ENCODE measurements at regions not wholly inside any gene's neighbourhood (a gene's known extent, or its start where the extent isn't known, plus 50 kb on each side); places are given as distances from the start of the nearest gene placed in this dataset.
"Not testable (repeated sequence)": the region's sequence is repeated elsewhere in the genome, so short reads cannot be mapped to it uniquely, and the experiment has no call there.

DNA sequence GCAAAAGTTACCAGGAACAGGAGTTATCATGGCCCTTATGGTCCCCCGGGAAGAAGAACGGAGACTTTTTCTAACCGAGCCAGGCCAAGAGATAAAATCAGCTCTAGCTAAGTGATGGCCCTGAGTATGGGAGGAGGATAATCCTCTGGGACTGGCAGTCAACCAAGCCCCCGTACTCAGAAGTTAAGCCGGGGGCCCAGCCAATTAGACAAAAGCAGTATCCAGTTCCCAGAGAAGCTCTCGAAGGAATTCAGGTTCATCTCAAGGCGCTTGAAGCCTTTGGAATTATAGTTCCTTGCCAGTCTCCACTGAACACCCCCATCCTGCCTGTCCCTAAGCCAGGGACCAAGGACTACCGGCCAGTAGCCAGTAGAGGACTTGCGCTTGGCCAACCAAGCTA is 365.3 kb upstream of the TCF4 start:
- ChIA-PET CTCF (no interaction called here), POLR2A (no interaction called here)
- Histone ChIP-seq H3K4me3 (ENCODE audit: low read depth, low read length) (no peak overlapping the region), H3K27me3 (replicated peaks; ENCODE audit: control insufficient read depth, insufficient read depth, low read length) (no peaks in the 10 kb centered on the region), H3K9me3 (no peaks in the 10 kb centered on the region), H3K4me1 (no peaks in the 10 kb centered on the region), H3K36me3 (ENCODE audit: control insufficient read depth, insufficient read depth, low read length) (no peaks in the 10 kb centered on the region)
- intact Hi-C loops (cut with micrococcal nuclease; ENCODE audit: unreplicated experiment), result no loop called here
- Mint-ChIP-seq H3K9me3 (ENCODE audit: unreplicated experiment) (no peaks in the 10 kb centered on the region), H3K4me3 (ENCODE audit: unreplicated experiment) (no peak overlapping the region), H3K36me3 (ENCODE audit: insufficient read depth, unreplicated experiment) (no peaks in the 10 kb centered on the region), H3K27ac (ENCODE audit: unreplicated experiment) (no peak overlapping the region), H3K27me3 (ENCODE audit: insufficient read depth, unreplicated experiment) (no peaks in the 10 kb centered on the region), H3K4me1 (ENCODE audit: low read depth, unreplicated experiment) (no peaks in the 10 kb centered on the region)
- DNase-seq, result no peak
- TF ChIP-seq, protein P1, sequence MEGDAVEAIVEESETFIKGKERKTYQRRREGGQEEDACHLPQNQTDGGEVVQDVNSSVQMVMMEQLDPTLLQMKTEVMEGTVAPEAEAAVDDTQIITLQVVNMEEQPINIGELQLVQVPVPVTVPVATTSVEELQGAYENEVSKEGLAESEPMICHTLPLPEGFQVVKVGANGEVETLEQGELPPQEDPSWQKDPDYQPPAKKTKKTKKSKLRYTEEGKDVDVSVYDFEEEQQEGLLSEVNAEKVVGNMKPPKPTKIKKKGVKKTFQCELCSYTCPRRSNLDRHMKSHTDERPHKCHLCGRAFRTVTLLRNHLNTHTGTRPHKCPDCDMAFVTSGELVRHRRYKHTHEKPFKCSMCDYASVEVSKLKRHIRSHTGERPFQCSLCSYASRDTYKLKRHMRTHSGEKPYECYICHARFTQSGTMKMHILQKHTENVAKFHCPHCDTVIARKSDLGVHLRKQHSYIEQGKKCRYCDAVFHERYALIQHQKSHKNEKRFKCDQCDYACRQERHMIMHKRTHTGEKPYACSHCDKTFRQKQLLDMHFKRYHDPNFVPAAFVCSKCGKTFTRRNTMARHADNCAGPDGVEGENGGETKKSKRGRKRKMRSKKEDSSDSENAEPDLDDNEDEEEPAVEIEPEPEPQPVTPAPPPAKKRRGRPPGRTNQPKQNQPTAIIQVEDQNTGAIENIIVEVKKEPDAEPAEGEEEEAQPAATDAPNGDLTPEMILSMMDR (IDR thresholded peaks at IDR 0.05; ENCODE audit: insufficient read depth in 1 of 2, low read depth in 1 of 2, low read length in 1 of 2, severe bottlenecking in 1 of 2, unreplicated experiment in 1 of 2), result no peak
- BruUV-seq (replicated peaks), result no TSS peak

DNA sequence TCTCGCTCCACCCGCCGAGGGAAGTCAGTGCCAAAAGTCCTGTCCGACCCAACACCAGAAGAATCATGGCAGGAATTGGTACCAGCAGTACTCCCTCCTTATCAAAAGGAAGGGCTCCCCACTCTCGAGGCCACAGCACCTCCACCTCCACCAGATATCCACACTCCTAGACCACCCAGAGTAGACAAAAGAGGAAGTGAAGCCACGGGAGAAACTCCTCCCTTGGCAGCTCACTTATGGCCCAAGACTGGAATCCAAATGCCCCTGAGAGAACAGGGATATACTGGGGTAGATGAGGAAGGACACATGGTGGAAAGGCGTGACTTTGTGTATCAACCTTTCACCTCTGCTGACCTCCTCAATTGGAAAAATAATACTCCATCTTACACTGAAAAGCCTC is 363.7 kb upstream of the TCF4 start:
- H3K4me3 Mint-ChIP-seq (ENCODE audit: unreplicated experiment); H3K4me1 Mint-ChIP-seq (ENCODE audit: low read depth, unreplicated experiment); intact Hi-C loops (cut with micrococcal nuclease; ENCODE audit: unreplicated experiment); H3K4me1 ChIP-seq; H3K27ac Mint-ChIP-seq (ENCODE audit: unreplicated experiment); CTCF ChIA-PET; H3K9me3 Mint-ChIP-seq (ENCODE audit: unreplicated experiment); BruUV-seq (replicated peaks); H3K9me3 ChIP-seq; POLR2A ChIA-PET; DNase-seq; H3K4me3 ChIP-seq (ENCODE audit: low read depth, low read length); H3K36me3 Mint-ChIP-seq (ENCODE audit: insufficient read depth, unreplicated experiment); H3K27me3 Mint-ChIP-seq (ENCODE audit: insufficient read depth, unreplicated experiment); H3K36me3 ChIP-seq (ENCODE audit: control insufficient read depth, insufficient read depth, low read length); H3K27me3 ChIP-seq (replicated peaks; ENCODE audit: control insufficient read depth, insufficient read depth, low read length): not testable (repeated sequence)

DNA sequence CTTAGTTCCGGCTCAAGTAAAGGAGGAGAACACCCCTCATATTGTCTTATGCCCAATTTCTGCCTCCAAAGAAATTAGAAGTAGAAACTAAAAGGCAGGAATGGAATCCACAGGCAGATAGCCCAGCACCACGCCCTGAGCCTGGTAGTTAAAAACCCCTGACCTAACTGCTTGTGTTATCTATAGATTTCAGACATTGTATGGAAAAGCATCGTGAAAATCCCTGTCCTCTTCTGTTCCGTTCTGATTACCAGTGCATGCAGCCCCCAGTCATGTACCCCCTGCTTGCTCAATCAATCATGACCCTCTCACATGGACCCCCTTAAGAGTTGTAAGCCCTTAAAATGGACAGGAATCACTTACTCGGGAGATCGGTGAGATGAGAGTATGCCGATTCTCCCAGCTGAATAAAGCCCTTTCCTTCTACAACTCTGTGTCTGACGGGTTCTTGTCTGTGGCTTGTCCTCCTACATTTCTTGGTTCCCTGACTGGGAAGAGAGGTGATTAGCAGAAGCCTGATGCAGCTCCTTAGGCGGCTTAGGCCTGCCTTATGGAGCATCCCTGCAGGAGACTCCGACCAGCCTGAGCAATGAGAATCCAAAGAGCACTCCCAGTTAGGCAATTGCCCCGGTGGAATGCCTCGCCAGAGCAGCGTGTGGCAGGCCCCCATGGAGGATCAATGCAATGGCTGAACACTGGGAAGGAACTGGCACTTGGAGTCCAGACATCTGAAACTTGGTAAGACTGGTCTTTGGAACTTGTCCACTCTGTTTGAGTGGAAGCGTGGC is 362.6 kb upstream of the TCF4 start:
- Histone ChIP-seq H3K36me3 (ENCODE audit: control insufficient read depth, insufficient read depth, low read length) (no peaks in the 10 kb centered on the region), H3K9me3 (no peaks in the 10 kb centered on the region), H3K4me3 (ENCODE audit: low read depth, low read length) (no peak overlapping the region), H3K27me3 (replicated peaks; ENCODE audit: control insufficient read depth, insufficient read depth, low read length) (no peaks in the 10 kb centered on the region), H3K4me1 (no peaks in the 10 kb centered on the region)
- CTCF ChIA-PET, result no interaction called here
- intact Hi-C loops (cut with micrococcal nuclease; ENCODE audit: unreplicated experiment), result no loop called here
- BruUV-seq (replicated peaks), result no TSS peak
- no peak for DNase-seq
- Mint-ChIP-seq H3K4me1 (ENCODE audit: low read depth, unreplicated experiment) (no peaks in the 10 kb centered on the region), H3K9me3 (ENCODE audit: unreplicated experiment) (no peaks in the 10 kb centered on the region), H3K36me3 (ENCODE audit: insufficient read depth, unreplicated experiment) (no peaks in the 10 kb centered on the region), H3K27ac (ENCODE audit: unreplicated experiment) (no peak overlapping the region), H3K4me3 (ENCODE audit: unreplicated experiment) (no peak overlapping the region), H3K27me3 (ENCODE audit: insufficient read depth, unreplicated experiment) (no peaks in the 10 kb centered on the region)
- TF ChIP-seq, protein P1 (IDR thresholded peaks at IDR 0.05; ENCODE audit: insufficient read depth in 1 of 2, low read depth in 1 of 2, low read length in 1 of 2, severe bottlenecking in 1 of 2, unreplicated experiment in 1 of 2), result no peak
- POLR2A ChIA-PET, result no interaction called here

All from Caco-2 (cell line).